SW 1271 (cell line): ENCODE measurements at regions not wholly inside any gene's neighbourhood (a gene's known extent, or its start where the extent isn't known, plus 50 kb on each side); places are given as distances from the start of the nearest gene placed in this dataset.

ENCODE experiments used
- DNase-seq, 2 experiments: peaks; one replicate each; lab custom pipeline; 2025; lab: John Stamatoyannopoulos, UW

DNA sequence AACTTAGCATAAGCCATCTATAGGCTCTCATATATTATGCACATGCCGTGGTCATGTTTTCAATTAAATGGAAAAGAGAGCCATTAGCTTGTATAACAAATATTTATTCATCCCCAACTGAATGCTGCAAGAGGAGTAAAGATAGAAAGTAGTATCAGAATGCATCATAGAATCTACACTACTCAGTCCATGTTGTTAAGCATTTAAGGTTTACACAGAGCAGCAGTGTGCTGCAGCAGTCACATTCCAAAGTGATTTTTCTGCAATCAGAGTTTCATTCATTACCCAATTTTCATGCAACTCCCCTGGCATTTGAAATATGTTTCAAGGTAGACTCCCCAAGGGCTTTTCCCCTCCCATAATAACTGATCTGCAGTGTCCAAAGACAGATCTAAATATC, 82.2 kb upstream of the LMO3 start:
- no peak for DNase-seq

DNA sequence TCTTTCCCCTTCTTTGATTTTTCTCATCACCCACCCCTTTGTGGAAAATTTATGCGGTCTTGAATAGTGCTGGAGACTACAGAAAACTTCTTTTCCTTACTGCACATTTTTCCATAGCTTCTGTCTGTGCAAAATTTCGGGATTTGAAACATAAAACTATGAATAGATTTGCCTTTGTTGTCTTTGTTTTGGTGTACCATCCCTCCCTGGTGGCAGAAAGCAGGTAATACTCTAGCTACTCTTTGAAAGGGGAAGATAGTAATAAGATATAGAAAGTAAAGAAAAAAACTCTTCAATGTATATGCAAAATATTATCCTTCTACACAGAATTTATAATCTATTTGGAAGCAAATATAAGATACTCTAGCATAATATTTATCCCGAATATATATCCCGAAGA, 79.1 kb upstream of the LMO3 start:
- no peak for DNase-seq

DNA sequence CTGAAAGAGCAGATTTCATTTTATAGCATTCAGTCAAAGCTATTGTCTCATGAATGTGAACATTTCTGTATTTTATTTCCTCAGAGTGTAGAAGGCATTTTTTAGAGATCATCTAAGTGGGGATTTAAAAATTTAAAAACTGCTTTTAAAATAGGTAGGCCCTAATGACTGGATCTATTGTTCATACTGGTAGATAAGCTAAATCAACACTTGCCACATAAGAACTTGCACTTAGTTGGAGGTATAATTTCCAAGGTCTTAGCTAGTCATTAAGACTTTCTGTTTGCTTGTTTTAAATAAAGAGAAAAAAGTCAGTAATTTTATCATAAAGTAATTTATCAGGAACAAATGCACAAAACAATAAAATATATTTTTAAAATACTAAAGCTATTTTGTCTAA, 75.2 kb upstream of the LMO3 start:
- no peak for DNase-seq

DNA sequence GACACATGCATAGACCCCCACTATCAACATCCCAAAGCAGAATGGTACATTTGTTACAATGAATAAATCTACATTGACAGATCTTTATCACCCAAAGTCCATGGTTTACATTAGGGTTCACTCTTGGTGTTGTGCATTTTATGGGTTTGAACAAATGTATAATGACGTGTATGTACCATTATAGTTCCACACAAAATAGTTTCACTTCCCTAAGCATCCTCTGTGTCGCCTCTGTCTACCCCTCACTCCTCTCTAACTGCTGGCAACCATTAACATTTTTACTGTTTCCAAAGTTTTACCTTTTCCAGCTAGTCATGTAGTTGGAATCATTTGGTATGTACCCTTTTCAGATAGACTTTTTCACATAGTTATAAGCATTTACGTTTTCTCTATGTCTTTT, 69.5 kb upstream of the LMO3 start:
- no peak for DNase-seq

DNA sequence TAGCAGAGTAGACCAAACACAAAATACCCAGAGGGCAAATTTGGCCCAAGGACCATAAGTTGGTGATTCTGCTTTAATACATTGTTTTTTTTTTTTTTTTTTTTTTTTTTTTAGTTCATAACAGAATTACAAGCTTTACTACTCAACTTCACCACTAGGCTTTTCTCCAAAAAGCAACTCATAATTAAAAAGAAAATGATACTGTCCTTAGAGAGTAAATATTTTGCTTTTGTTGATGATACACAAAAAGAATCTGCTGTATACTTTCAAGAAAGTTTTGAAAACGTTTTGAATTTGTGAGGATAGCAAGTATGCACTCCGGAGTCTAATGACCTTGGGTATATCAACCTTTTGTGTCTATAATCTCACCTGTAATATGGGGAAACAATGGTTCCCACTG, 68.9 kb upstream of the LMO3 start:
- no peak for DNase-seq

DNA sequence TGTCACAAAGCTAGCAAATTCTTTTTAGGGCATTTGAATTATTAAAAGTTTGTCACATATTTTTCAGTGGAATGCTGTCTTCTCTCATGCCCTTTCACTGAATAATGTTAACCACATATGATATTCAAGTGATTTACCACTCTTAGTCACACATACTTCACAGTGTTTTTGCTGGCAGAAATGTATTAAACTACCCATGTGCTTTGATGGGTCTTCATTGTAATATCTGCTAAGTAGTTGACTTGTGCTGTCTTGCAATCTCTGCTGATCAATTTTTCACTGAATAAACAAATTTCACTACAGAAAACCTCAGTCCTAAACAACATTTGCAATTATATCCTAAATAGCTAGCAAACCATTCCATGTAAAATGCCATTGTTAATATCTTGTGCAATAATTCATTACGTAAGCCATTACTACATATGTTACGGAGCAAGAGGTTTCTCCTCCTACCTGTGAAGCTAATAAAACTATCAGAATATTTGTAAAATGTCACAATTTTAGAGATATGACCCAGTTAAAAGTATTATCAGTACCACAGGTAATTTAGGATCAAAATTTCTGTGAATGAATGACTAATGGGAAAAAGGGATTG, 64.6 kb upstream of the LMO3 start:
- no peak for DNase-seq

DNA sequence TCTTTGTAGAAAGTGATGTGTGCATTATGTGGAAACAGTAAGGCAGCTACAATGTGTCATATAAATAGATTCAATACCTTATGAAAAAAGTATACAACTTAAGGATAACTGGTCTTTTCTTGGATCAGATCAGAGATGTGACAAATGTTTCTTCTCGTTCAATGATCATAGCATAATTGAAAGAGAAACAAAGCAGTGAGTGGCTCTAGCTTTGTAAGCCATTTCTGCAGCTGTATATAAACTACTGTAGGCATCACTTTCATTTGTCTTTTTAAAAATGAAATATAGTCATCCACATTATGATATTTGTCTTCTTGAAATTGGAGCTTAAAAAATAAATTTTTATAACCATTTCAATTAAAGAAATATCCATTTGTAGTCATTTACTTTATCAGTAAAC, 63.8 kb upstream of the LMO3 start:
- DNase-seq, result no peak

DNA sequence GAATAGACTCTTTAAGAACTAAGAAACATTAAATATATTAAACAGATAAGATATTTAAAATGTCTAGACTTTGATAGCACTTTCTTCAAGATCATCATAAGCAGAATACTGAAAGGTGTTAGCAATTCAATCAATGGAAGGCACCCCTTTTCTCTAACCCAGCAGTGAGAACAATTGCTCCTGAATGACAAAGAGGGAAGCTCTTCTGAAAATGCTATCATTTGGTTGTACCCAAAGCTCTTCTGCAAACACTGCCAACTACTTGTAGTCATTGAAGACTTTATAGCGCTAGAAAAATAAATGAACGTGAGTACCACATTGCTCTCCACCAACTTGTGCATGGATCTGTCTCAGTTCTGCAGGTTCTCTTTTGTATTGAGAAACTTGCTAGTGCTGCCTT, 62.2 kb upstream of the LMO3 start:
- DNase-seq, result no peak

DNA sequence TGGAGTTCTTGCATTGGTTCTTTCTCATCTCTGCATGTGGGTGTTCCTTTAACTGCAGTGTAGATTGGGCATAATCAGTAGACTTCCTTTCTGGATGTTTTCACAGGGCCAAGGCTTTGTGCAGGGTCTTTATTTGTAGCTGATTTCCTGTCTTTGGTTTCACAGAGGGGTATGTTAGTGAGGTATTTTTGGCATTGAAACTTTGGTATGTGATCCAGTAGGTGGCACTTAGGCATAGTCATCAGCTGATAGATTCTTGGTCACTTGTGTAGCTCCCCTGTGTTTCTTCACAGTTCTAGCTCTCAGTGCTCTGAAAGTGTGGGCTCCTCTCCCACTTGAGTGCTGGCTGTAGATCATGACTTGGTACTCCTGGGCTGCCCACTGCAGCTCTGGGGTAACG, 52.7 kb upstream of the LMO3 start:
- DNase-seq, result no peak
